ENCODE measurements at regions not wholly inside any gene's neighbourhood (a gene's known extent, or its start where the extent isn't known, plus 50 kb on each side); places are given as distances from the start of the nearest gene placed in this dataset.

DNA sequence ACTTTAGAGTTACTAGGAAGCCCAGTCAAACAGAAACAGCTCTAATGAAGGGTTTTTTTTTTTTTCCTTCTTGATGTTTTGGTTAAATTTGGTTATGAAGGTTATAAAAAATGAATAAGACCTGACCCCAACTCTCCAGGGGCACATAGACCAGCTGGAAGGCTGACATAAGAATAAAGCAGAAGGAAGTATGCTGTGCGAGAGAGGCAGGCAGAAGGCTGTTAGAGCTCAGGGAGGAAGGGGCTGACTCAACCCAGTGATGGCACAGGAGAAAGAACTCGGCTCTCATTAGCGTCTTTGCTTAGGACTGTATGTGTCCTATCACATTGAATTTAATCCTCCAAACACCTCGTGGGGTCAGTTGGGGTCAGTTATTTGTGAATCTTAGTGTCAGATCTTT, 474.6 kb downstream of the PMP22 start:
- intact Hi-C loops (cut with DNase I), result no loop called here
- no peak for DNase-seq (ENCODE audit: low spot score)

DNA sequence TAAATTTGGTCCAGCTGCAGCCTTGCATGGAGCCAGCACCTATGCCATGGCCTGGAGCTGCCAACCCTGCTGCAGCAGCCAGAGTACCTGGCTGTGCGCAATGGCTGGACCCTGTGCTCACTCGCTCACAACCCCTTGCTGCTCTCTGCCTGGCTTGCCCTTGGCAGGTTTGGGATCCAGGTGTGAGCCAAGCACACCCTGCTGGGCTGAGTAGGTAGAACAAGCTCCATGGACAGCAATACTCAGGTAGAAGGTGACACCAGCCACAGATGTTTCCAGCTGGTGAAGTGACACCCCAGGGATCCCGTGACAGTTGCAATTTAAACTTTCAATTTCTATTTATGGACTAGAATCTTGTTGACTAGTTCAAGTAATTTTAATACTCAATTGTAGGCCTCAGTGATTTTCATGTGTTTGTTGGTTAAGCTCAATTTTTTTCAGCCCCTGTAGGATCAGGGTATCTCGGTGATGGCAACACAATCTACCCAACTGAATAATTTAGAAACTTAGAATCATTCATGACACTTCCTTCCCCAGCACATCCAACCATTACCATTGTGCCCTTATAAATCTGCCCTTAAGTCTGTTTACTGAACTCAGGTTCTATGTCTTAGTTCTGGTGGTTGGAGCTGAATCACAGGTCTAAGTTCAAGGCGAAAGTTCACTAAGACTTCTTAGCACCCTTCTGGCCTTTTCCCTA, 480.0 kb downstream of the PMP22 start:
- DNase-seq (ENCODE audit: low spot score), result no peak
- intact Hi-C loops (cut with DNase I), result no loop called here

DNA sequence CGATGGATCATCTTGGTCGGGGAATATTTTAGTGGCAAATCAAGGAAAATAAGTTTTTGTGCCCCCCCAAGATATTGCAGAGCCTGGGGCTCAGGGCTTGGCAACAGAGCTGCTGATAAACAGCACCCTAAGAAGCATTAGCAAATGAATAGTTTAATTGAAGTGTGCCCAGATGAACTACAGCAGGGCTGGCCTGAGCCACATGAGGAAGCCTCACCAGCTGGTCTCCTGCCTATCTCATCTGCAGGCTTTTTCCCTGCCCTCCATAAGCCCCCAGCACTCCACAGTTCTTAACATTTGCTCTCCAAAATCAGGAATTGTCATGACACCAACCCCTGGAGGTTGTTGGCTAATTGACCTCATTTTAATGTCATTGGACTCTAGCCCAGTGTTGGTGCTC, 480.2 kb downstream of the HS3ST3B1 start:
- no peak for DNase-seq (ENCODE audit: low spot score)
- intact Hi-C loops (cut with DNase I), result no loop called here

DNA sequence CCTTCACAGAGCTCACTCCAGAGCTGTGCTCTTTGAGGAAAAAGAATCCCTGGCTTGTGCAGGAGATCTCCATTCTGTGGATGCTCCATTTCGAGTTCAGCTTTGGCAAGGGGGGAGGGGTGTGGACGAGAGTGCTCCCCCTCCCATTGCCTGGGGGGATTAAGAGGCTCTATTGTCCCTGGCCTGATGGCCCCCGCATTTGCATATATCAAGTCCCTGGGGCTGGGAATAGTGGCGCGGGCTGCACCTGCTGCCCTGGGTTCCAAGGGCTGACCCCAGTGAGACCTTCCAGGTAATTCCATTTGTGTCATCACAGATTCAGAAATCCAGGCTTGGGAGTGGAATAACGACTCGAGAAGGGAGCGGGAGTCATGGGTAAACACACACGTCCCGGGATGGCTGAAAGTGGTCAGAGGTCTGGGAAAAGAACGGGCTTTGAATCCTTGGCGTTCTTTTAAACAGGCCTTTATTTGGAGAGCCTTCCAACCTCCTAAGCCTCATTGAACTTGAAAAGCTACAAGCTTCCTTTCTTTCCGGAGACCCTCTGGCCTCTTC, 479.3 kb downstream of the HS3ST3B1 start:
- intact Hi-C loops (cut with DNase I), result no loop called here
- no peak for DNase-seq (ENCODE audit: low spot score)

DNA sequence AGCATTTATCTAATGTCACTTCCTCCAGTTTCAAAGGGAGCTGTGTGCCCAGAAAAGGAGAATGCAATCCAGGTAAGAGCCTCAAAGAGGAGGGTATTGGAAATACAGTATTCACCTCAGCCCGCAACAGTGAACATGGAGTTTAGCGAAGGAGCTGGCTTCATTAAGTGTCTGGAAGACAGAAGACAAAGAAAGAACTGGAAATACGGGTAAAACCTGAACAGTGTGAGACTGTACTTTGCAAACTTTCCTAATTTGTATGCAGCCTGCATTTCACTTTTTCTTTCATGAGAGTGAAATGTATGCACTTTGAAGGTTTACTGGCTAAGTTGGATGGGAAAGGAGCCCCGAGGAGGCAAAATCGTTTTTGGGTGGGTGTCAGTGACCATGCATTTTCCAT, 478.4 kb downstream of the HS3ST3B1 start:
- no peak for DNase-seq (ENCODE audit: low spot score)
- intact Hi-C loops (cut with DNase I), result no loop called here

DNA sequence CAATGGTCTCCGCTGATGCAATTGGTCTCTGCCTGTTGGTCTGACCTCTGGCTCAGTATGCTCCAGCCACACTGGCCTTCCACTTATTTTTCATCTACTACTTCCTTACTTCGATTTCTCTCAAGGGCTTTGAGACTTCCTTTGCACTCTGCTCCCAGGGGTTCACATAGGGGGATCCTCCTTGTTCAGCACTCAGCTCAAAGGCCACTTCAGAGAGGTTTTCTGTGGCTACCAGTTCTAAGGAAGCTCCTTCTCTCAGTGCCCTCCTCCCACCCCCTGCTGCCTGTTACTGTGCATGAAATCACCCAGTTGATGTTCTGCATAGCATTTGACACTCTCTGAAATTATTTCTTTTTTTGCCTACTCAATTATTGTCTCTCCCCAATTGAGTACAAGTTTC, 476.4 kb downstream of the HS3ST3B1 start:
- intact Hi-C loops (cut with DNase I), result no loop called here
- DNase-seq (ENCODE audit: low spot score), result no peak

DNA sequence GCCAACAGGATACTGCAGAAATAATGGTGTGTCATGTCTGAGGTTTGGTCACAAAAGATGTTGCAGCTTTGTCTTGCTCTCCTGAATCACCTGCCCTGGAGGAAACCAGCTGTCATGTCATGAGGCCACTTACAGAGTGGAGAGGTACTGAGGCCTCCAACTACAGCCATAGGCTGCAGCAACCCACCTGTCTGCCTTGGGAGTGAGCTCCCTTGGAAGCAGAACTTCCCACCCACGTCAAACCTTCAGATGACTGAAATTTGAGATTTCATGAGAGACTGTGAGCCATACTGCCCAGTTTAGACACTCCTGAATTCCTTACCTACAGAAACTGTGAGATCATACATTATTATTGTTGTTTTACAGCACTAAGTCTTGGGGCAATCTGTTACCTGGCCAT, 475.9 kb downstream of the HS3ST3B1 start:
- no peak for DNase-seq (ENCODE audit: low spot score)

DNA sequence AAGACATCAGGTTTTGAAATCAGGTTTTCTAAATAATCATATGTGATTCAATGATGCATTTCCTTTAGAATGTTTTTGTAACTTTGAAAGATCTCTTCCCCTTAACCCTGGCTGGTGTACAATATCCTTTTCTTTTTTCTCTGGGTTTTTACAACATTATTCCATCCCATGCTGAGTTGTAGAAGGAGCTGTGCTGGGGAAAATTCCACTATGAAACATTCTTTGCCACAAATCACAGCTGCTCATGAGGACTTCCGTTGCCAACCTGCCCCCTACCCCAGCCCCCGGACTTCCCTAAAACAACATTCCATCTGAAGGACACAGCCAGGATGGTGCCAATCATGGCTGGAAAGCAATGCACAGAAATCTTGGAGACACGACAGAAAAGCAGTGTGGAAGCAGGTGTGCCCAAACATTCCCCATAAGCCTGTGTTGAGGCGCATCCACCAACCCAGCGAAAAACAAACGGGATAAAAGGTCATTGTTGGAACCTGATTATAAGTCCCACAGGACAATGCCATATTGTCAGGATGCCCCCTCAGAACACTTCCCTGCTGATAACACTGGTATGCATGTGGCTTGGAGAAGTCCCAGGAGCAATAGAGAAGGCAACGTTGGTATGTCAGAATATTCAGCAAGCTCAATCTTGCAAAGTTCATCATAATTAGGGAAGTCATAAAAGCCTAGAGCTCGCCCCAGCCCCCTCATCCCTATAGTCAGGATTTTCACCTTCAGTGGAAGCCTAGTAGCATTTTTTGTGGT, 475.0 kb downstream of the HS3ST3B1 start:
- DNase-seq (ENCODE audit: low spot score), result no peak
- intact Hi-C loops (cut with DNase I), result no loop called here

More for the DNA sequence above, 475.9 kb downstream of the HS3ST3B1 start:
- intact Hi-C loops (cut with DNase I), result no loop called here

DNA sequence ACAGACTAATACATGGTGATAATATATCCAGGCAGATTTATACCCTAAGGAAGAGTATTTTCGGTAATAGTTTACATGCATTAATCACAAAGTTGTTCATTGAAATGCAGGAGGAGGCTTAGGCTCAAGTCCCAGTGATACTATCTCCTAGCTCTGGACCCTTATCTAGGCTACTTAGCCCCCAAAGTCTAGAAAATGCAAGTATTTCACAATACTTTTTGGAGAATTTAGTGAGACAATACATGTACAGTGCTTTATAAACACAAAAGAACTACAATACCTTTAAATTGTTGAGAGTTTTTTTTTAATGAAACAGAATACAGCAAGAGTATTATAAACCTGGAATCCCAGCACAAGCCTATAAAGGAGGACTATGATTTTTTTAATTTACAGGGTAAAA, 473.9 kb downstream of the HS3ST3B1 start:
- intact Hi-C loops (cut with DNase I), result no loop called here
- DNase-seq (ENCODE audit: low spot score), result no peak

DNA sequence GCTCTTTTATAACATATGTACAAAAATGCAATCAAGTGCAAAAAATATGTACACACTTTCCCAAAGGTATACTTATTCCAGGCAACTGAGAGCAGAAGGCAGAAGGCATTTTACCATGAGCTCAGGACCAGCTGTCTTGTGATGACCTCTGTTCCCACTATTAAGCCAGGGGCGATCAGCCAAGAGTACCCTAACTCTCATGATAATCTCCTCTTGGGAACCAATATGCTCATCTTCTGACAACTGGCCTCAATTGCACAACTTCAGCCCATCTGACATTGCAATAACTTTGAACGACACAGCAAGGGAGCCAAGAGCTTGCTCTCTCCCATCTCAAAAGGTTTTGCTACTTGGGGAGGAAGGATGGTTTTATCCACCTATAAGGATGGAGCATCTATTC, 471.9 kb downstream of the HS3ST3B1 start:
- intact Hi-C loops (cut with DNase I), result no loop called here
- DNase-seq (ENCODE audit: low spot score), result no peak

DNA sequence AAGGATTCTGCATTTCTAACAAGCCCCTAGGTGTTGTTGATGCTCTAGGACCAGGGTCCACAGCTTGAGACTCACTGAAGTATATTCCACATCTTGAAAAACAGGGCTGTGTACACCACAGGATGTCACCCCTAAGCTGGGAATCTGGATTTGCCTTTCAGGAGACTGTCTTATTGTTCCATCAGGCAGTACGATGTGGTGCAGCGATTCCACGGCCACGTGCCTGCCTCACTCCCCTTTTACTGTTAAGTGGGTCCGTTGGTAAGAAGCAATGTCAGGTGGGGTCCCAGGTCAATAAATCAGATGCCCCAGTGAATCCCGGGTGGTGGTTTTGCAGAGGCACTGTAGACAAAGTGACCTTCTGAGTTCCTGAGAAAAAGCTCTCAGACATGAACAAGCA, 470.7 kb downstream of the HS3ST3B1 start:
- DNase-seq (ENCODE audit: low spot score), result no peak
- intact Hi-C loops (cut with DNase I), result no loop called here

DNA sequence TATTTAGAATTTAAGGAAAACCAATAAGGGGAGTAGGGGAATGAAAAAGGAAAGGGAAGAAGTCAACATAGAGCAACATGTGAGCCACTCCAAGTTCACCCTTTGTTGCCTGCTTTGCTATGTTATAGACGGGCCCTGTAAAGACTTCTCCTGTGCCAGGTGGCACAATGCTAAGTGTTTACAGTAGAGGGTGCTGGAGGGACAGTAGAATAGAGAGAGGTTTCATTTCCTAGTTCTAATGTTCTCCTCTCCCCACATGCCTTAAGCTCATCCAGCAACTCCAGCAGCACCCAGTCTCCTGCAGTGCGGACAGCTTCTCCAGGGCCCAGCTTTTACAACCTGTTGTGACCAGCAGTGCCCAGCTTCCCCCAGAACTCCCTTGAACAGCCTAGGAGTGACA, 468.0 kb downstream of the HS3ST3B1 start:
- intact Hi-C loops (cut with DNase I), result no loop called here
- DNase-seq (ENCODE audit: low spot score), result no peak

DNA sequence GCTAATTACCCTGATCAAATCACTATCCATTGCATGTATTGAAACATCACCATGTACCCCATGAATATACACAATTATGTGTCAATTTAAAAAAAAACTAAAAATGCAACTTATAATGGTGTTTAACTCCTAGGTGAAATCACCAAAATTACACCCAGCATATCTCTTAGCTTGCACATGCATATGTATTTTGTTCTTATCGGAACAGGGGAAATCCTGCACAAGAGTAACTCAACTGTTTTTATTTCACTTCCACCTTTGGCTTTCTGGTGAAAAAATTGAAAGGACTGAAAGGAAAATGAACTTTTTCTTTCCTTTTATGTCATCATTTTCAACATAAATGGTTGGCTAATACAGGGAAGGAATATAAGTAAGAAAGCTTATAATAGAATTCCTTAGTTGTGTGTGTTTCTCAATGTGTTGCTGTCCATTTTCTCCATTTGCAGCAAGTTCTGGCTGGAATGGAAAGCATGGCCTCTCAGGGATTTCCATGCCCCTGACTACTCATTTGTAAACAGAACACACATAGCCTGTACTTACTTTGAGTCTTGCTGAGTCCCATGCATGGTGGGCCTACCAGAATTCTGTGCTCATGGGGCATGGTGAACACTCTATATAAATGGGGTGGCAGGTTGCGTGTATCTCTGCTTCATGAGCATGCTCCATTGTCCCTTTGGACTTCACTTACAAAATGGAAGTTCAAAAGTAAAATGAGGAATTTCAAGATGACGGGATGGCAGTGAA, 462.0 kb downstream of the HS3ST3B1 start:
- DNase-seq (ENCODE audit: low spot score), result no peak
- intact Hi-C loops (cut with DNase I), result no loop called here

DNA sequence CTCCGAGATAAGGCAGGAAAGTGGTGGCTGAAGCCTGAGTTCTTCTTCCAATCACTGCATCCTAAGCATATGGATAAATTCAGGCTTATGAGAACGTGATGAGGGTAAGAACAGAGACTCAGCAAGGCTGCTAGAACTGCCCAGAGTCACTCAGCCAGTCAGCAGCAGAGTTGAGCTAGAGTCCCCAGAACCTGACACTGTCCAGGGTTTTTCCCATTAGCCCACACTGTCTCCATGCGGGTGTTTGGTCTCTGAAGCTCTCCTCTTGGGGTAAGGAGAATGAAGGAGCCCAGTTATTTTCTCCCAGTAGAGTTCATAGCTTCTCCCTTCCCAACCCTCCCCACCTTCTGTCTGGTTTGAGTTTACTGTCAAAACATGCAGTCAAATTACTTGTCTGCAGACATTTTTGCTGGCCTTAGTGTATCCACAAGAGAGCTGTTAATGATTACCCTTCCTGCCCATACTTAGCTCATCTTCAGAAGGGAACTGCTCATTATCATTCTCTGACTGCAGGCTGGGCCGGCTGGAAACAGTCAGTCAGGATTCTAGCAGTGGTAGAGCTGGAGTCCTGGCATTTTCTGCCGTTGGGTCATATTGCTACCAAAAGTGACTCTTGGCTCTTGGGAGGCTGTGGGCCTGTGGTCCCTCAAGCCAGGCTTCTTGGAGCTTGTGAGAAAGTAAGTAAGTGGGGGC, 460.0 kb downstream of the HS3ST3B1 start:
- intact Hi-C loops (cut with DNase I), result no loop called here

DNA sequence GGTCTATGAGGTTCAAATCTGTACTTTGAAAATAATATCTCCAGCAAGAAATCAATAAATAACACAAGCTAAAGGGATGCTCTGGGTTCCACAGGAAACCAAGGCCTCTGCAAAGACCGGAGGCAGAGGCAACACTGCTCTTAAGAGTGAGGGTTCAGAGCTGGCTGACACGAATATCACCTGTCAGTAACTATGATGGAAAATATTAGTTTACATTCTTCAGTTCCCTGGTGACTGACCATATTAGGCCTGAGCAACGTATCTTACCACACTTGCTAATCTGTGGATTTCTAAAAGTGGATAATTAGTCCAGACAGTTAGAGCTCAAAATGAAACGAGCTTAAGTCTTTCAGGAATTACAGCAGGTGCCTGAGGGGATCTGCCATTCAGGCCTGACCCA, 459.3 kb downstream of the HS3ST3B1 start:
- intact Hi-C loops (cut with DNase I), result no loop called here
- no peak for DNase-seq (ENCODE audit: low spot score)

More for the DNA sequence above, 460.0 kb downstream of the HS3ST3B1 start:
- DNase-seq (ENCODE audit: low spot score), result no peak

DNA sequence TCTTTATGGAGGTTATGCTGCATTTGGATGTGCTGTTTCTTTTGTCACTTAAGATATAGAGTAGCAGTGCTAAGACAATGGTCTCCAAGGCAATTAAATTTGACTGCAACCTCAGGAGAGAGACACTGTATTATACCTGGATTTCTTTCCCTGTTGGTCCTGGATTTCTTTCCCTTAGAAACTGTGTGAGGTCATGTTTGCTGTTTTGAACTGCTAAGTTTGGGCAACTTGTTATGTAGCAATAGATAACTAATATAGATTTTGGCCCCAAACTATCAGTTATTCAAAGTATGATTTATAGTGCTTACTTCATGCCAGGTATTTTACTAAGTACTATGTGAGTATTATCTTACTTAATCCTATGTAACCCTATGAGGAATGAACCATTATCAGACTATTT, 458.4 kb downstream of the HS3ST3B1 start:
- no peak for DNase-seq (ENCODE audit: low spot score)
- intact Hi-C loops (cut with DNase I), result no loop called here

DNA sequence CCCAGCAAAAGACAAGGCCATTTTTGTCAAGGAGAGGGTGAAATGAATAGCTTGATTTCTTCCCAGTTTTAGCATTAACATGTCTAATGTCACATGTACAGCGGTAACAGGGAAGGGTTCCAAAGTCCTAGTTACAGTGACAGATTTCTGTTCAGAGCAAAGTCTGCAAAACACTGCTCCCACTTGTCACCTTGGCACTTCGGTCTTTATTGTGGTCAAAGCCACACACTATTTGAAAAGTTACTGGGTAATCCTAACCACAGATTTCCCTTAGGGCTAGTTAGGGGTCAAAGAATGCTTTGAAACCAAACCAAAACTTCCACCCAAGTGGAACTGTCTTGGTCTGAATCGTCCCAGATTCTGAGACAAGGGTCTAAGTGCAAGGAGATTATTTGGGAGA, 455.6 kb downstream of the HS3ST3B1 start:
- intact Hi-C loops (cut with DNase I), result no loop called here
- DNase-seq (ENCODE audit: low spot score), result no peak

DNA sequence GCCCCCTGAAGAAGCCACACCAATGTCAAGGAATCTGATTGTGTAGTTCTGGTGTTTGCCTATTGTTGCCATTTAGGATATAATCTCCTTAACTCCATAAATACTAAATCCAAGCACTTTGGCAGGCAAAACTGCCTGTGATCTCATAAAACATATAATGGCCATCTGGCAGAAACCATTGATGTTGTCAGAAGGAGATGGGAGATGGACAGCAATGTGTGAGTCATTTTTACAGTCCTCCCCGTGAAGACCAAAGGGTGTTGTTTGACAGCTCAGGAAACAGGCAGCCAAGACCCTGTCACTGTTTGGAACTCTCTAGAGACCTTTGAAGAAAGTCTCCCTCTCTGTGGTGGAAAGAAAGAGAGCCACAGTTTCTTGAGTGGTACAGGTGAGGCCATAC, 454.1 kb downstream of the HS3ST3B1 start:
- DNase-seq (ENCODE audit: low spot score), result no peak
- intact Hi-C loops (cut with DNase I), result no loop called here

DNA sequence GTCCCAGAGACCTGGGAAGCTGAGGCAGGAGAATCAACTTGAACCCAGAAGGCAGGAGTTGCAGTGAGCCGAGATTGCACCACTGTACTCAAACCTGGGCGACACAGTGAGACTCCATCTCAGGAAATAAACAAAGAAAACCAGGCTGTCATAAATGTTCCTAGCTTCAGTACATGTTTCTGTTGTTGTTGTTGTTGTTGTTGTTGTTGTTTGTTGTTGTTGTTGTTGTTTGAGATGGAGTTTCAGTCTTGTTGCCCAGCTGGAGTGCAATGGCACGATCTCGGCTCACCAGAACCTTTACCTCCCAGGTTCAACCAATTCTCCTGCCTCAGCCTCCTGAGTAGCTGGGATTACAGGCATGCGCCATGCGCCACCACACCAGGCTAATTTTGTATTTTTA, 452.5 kb downstream of the HS3ST3B1 start:
- intact Hi-C loops (cut with DNase I), result no loop called here
- no peak for DNase-seq (ENCODE audit: low spot score)

DNA sequence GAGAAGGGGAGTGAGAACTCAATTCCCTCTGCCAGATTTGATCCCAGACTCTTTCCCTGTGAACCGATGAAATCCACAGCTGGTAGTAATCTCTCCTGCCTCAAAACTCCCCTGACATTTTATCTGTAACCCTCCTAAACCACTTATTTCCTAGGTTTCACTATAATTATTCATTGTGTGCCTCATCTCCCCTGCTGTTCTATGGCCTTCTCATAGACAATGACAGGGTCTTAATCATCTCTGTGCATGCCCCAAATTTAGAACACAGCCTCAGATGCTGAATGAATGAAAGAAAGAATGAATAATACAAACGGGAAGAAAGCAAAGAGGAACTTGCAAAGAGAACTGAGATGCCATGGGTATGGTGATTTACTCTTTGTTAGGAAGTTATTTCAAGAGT, 451.1 kb downstream of the HS3ST3B1 start:
- intact Hi-C loops (cut with DNase I), result no loop called here
- DNase-seq (ENCODE audit: low spot score), result no peak

Data from cardiac septum (tissue), 1 donor.